CD14-positive monocyte (primary cell): ENCODE measurements at regions not wholly inside any gene's neighbourhood (a gene's known extent, or its start where the extent isn't known, plus 50 kb on each side); places are given as distances from the start of the nearest gene placed in this dataset.

Experiments used
- DNase-seq, 3 donors: peaks; one replicate each; pipeline ENCODE4 v3.0.0-alpha.2; 2011 to 2022
- H2AFZ ChIP-seq: 2 replicates; pipeline ENCODE4 v1.6.0; 2012; ENCODE audit warnings: mild to moderate bottlenecking, low read depth, low read length, inconsistent platforms; ENCODE audit not compliant: insufficient read depth, poor library complexity, severe bottlenecking
- H3K27ac ChIP-seq, 2 donors: 1 replicate in 1 of 2; 2 replicates in 1 of 2; pipeline ENCODE4 v1.5.1; 2012 to 2013; ENCODE audit warnings: low read length in 2 of 2, control low read depth in 1 of 2, inconsistent platforms in 1 of 2, low read depth in 1 of 2, mild to moderate bottlenecking in 1 of 2
- H3K27me3 ChIP-seq, 2 donors: one replicate each; pipeline versions ENCODE4 v1.6.0 to v1.6.1; 2011 to 2013; ENCODE audit warnings: low read length in 2 of 2; ENCODE audit not compliant: control insufficient read depth in 2 of 2, insufficient read depth in 2 of 2
- H3K36me3 ChIP-seq, 2 donors: replicated peaks in 1 of 2; 1 replicate in 1 of 2; 2 replicates in 1 of 2; pipeline versions ENCODE4 v1.5.1 to v1.6.1; 2012 to 2013; ENCODE audit warnings: low read length in 2 of 2, control low read depth in 1 of 2, inconsistent platforms in 1 of 2, mild to moderate bottlenecking in 1 of 2; ENCODE audit not compliant: insufficient read depth in 2 of 2, control insufficient read depth in 1 of 2
- H3K4me1 ChIP-seq, 2 donors: 1 replicate in 1 of 2; 2 replicates in 1 of 2; pipeline versions ENCODE4 v1.5.1 to v1.6.1; 2012 to 2013; ENCODE audit warnings: low read length in 2 of 2, control low read depth in 1 of 2, inconsistent platforms in 1 of 2, mild to moderate bottlenecking in 1 of 2, moderate library complexity in 1 of 2; ENCODE audit not compliant: insufficient read depth in 2 of 2, control insufficient read depth in 1 of 2
- H3K4me2 ChIP-seq: replicated peaks from 2 replicates; pipeline ENCODE3; 2012; ENCODE audit warnings: low read length, moderate library complexity, mild to moderate bottlenecking; ENCODE audit not compliant: poor library complexity, severe bottlenecking; ENCODE audit errors: extremely low read depth
- H3K4me3 ChIP-seq, 3 experiments: fragments of 200-600 bp in 1 of 3; sonication (generic) in 1 of 3; replicated peaks in 1 of 3; 1 replicate in 2 of 3; 2 replicates in 1 of 3; pipeline ENCODE4 v1.5.1; 2011 to 2013; ENCODE audit warnings: low read length in 3 of 3, mild to moderate bottlenecking in 3 of 3, control low read depth in 2 of 3, low read depth in 2 of 3, inconsistent platforms in 1 of 3, moderate library complexity in 1 of 3
- H3K79me2 ChIP-seq: 2 replicates; pipeline ENCODE4 v1.6.0; 2012; ENCODE audit warnings: mild to moderate bottlenecking, control low read depth, inconsistent platforms, low read length, moderate library complexity; ENCODE audit not compliant: insufficient read depth
- H3K9ac ChIP-seq: 2 replicates; pipeline ENCODE4 v1.6.0; 2017; ENCODE audit warnings: low read length, mild to moderate bottlenecking; ENCODE audit not compliant: insufficient read depth, poor library complexity, severe bottlenecking
- H3K9me3 ChIP-seq, 2 donors: replicated peaks in 1 of 2; 1 replicate in 1 of 2; 2 replicates in 1 of 2; pipeline versions ENCODE4 v1.5.1 to v1.6.1; 2012 to 2013; ENCODE audit warnings: low read length in 2 of 2, control low read depth in 1 of 2; ENCODE audit not compliant: control insufficient read depth in 1 of 2, insufficient read depth in 1 of 2
- H4K20me1 ChIP-seq: 2 replicates; pipeline ENCODE4 v1.6.0; 2012; ENCODE audit warnings: mild to moderate bottlenecking, low read length, control low read depth, moderate library complexity; ENCODE audit not compliant: insufficient read depth
- H3K27ac Mint-ChIP-seq, 7 donors: one replicate each; pipeline ENCODE4 v1.8.0; 2020; ENCODE audit warnings: mild to moderate bottlenecking in 7 of 7, mixed read lengths in 7 of 7, moderate library complexity in 6 of 7, inconsistent platforms in 2 of 7
- H3K27me3 Mint-ChIP-seq, 3 donors: one replicate each; pipeline ENCODE4 v1.8.0; 2021 to 2022; ENCODE audit warnings: low read depth in 3 of 3, mild to moderate bottlenecking in 3 of 3, mixed read lengths in 3 of 3, moderate library complexity in 3 of 3, inconsistent platforms in 1 of 3
- H3K36me3 Mint-ChIP-seq, 2 donors: one replicate each; pipeline ENCODE4 v1.8.0; 2020; ENCODE audit warnings: mixed read lengths in 2 of 2, inconsistent platforms in 1 of 2, mild to moderate bottlenecking in 1 of 2
- H3K4me1 Mint-ChIP-seq: one replicate; pipeline ENCODE4 v1.8.0; 2020; ENCODE audit warnings: mild to moderate bottlenecking, mixed read lengths
- H3K4me3 Mint-ChIP-seq, 2 donors: one replicate each; pipeline ENCODE4 v1.8.0; 2020; ENCODE audit warnings: mild to moderate bottlenecking in 2 of 2, mixed read lengths in 2 of 2, moderate library complexity in 1 of 2
- H3K9me3 Mint-ChIP-seq, 7 donors: one replicate each; pipeline ENCODE4 v1.8.0; 2020 to 2022; ENCODE audit warnings: mixed read lengths in 7 of 7, mild to moderate bottlenecking in 6 of 7, moderate library complexity in 6 of 7, inconsistent platforms in 2 of 7
- WGBS: methylation state at CpG from one replicate; pipeline ENCODE4 v1.1.5; 2013; ENCODE audit warnings: missing lambda C conversion rate; ENCODE audit not compliant: insufficient coverage; 5-methylcytosine and 5-hydroxymethylcytosine counted together
- intact Hi-C, 2 donors: fragments of 100-400 bp; cut with micrococcal nuclease; formaldehyde crosslinking; loops; one replicate each; pipeline versions ENCODE4 v1.15.0 to v1.15.1; 2023
- TF ChIP-seq, protein P1 (sequence below): fragments of 200-600 bp; IDR thresholded peaks from one replicate; pipeline ENCODE4 v1.8.0; 2022; ENCODE audit warnings: antibody characterized with exemption, mild to moderate bottlenecking

DNA sequence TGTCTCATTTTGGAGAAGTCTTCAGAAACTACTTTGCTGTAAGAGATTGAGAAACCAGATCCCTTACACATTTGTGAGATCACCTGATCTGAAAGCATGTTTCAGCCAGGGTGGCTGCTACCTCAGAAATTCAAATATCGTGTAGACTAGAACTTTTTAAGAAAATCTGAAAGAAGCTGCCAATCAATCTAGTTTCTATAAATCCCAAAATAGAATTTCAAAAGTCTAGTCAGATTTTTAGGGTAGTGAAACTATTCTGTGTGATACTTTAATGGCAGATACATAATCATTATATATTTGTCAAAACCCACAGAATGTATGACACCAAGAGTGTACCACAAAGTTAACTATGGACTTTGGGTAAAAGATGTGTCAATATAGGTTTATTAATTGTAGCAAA is 79.9 kb upstream of the PLPPR5 start:
- no peak overlapping the region for H2AFZ ChIP-seq
- H3K36me3 ChIP-seq = no peaks in the 10 kb centered on the region
- intact Hi-C loops = no loop called here
- no CpG with 5 or more reads among the region's 1 CpG for WGBS
- no peaks in the 10 kb centered on the region for H3K27me3 ChIP-seq
- H3K4me1 ChIP-seq = no peaks in the 10 kb centered on the region
- H3K36me3 Mint-ChIP-seq = no peaks in the 10 kb centered on the region
- no peak overlapping the region for H3K27ac Mint-ChIP-seq
- DNase-seq = no peak
- no peak overlapping the region for H3K4me2 ChIP-seq
- H3K27me3 Mint-ChIP-seq = peaks cover 0 to 2% (median 0%) of the 10 kb centered on the region in 3 donors
- no peak overlapping the region for H3K9ac ChIP-seq
- no peak overlapping the region for H3K4me3 Mint-ChIP-seq
- no peaks in the 10 kb centered on the region for H4K20me1 ChIP-seq
- H3K4me1 Mint-ChIP-seq = no peaks in the 10 kb centered on the region
- TF ChIP-seq, protein P1, sequence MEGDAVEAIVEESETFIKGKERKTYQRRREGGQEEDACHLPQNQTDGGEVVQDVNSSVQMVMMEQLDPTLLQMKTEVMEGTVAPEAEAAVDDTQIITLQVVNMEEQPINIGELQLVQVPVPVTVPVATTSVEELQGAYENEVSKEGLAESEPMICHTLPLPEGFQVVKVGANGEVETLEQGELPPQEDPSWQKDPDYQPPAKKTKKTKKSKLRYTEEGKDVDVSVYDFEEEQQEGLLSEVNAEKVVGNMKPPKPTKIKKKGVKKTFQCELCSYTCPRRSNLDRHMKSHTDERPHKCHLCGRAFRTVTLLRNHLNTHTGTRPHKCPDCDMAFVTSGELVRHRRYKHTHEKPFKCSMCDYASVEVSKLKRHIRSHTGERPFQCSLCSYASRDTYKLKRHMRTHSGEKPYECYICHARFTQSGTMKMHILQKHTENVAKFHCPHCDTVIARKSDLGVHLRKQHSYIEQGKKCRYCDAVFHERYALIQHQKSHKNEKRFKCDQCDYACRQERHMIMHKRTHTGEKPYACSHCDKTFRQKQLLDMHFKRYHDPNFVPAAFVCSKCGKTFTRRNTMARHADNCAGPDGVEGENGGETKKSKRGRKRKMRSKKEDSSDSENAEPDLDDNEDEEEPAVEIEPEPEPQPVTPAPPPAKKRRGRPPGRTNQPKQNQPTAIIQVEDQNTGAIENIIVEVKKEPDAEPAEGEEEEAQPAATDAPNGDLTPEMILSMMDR = no peak
- H3K27ac ChIP-seq = no peak overlapping the region
- H3K9me3 ChIP-seq = peaks cover 7 to 8% of the 10 kb centered on the region in 2 donors
- H3K9me3 Mint-ChIP-seq = peaks cover 3 to 12% (median 8%) of the 10 kb centered on the region in 7 donors
- H3K79me2 ChIP-seq = no peaks in the 10 kb centered on the region
- H3K4me3 ChIP-seq = no peak overlapping the region

DNA sequence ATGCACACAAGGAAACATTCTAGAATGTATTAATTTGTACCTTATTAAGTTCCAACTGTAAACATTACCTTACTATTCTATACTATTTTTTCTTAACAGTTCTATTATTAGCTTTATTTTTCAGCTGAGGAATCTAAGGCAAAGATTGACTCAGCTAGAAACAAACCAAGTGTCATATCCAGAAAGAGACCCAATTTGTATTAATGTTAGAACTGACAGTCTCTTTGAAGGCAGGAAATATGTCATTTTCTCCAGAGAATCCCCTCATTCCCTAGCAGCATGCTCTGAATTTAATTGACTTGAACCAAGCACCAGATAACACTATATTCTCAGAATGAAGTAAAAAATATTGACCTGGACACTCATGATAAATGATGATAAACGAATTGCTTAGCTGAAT is 81.4 kb upstream of the PLPPR5 start:
- no peaks in the 10 kb centered on the region for H3K27me3 ChIP-seq
- TF ChIP-seq, protein P1 = no peak
- peak overlapping the region in 1 of 7 donors; percentile 18 for H3K27ac Mint-ChIP-seq
- H2AFZ ChIP-seq = no peak overlapping the region
- no peak for DNase-seq
- intact Hi-C loops = no loop called here
- no peaks in the 10 kb centered on the region for H3K4me1 Mint-ChIP-seq
- H3K9ac ChIP-seq = no peak overlapping the region
- no peaks in the 10 kb centered on the region for H3K36me3 Mint-ChIP-seq
- H3K4me3 ChIP-seq = no peak overlapping the region
- no peaks in the 10 kb centered on the region for H4K20me1 ChIP-seq
- H3K27me3 Mint-ChIP-seq = peaks cover 0 to 2% (median 0%) of the 10 kb centered on the region in 3 donors
- peaks cover 7 to 8% of the 10 kb centered on the region in 2 donors for H3K9me3 ChIP-seq
- no peaks in the 10 kb centered on the region for H3K79me2 ChIP-seq
- H3K9me3 Mint-ChIP-seq = peaks cover 3 to 13% (median 8%) of the 10 kb centered on the region in 7 donors
- no peaks in the 10 kb centered on the region for H3K36me3 ChIP-seq
- H3K4me2 ChIP-seq = no peak overlapping the region
- no peak overlapping the region for H3K27ac ChIP-seq
- WGBS = no CpG with 5 or more reads among the region's 1 CpG
- no peak overlapping the region for H3K4me3 Mint-ChIP-seq
- no peaks in the 10 kb centered on the region for H3K4me1 ChIP-seq
